HFFc6 (cell line): ENCODE measurements at regions not wholly inside any gene's neighbourhood (a gene's known extent, or its start where the extent isn't known, plus 50 kb on each side); places are given as distances from the start of the nearest gene placed in this dataset.

Source experiments
- DNase-seq: peaks from one replicate; pipeline ENCODE4 v3.0.0-alpha.2; 2018
- H3K27ac Mint-ChIP-seq: 2 replicates; pipeline ENCODE4 v1.8.0; 2020; ENCODE audit warnings: mild to moderate bottlenecking, mixed read lengths
- H3K27me3 Mint-ChIP-seq: 2 replicates; pipeline ENCODE4 v1.8.0; 2021; ENCODE audit warnings: mild to moderate bottlenecking, moderate library complexity, mixed read lengths; ENCODE audit not compliant: insufficient read depth
- H3K36me3 Mint-ChIP-seq: 2 replicates; pipeline ENCODE4 v1.8.0; 2021; ENCODE audit warnings: low read depth, mixed read lengths
- H3K4me1 Mint-ChIP-seq: 2 replicates; pipeline ENCODE4 v1.8.0; 2020; ENCODE audit warnings: low read depth, mixed read lengths
- H3K4me3 Mint-ChIP-seq: 2 replicates; pipeline ENCODE4 v1.8.0; 2020; ENCODE audit warnings: mild to moderate bottlenecking, moderate library complexity, mixed read lengths
- H3K9me3 Mint-ChIP-seq: 2 replicates; pipeline ENCODE4 v1.8.0; 2020; ENCODE audit warnings: mild to moderate bottlenecking, mixed read lengths
- CTCF ChIP-seq: fragments of 200-600 bp; sonication (generic); IDR thresholded peaks from 2 replicates; pipeline ENCODE4 v1.5.0; 2021; ENCODE audit warnings: antibody characterized with exemption, mild to moderate bottlenecking

GRCh38 chr18:78041218-78041617 is 791.6 kb downstream of the GALR1 start:
- no peak for TF ChIP-seq CTCF
- no peak overlapping the region for H3K27ac Mint-ChIP-seq
- H3K9me3 Mint-ChIP-seq: peaks cover 63% of the 10 kb centered on the region
- H3K27me3 Mint-ChIP-seq: no peaks in the 10 kb centered on the region
- H3K4me3 Mint-ChIP-seq: no peak overlapping the region
- H3K4me1 Mint-ChIP-seq: no peaks in the 10 kb centered on the region
- DNase-seq: no peak
- H3K36me3 Mint-ChIP-seq: peaks cover 5% of the 10 kb centered on the region; the same call in 1 of the 2 replicates

DNA sequence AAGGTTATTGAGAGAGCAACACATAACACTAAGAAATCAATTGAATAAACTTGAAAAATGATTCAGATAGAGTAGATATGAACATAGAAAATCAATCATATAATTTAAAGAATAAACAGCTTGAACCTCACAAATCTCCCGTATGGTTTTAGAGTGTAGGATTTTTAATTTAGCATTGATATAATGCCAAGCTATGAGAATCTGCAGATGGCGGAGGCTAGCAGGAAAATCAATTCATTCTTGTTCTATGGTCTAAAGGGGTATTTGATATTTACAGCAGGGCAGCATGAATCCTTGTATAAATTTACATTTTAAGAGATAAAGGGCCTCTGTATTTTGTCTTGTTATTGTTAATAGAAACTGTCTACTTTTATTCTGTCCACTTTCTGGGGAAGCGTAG is 797.0 kb downstream of the GALR1 start:
- no peak for TF ChIP-seq CTCF
- Mint-ChIP-seq H3K4me3 (no peak overlapping the region), H3K27ac (no peak overlapping the region), H3K9me3 (peaks cover 46% of the 10 kb centered on the region), H3K27me3 (no peaks in the 10 kb centered on the region; the same call in 1 of the 2 replicates), H3K4me1 (no peaks in the 10 kb centered on the region), H3K36me3 (peaks cover 5% of the 10 kb centered on the region; the same call in 1 of the 2 replicates)
- no peak for DNase-seq

- no peak for DNase-seq
- no peak overlapping the region for H3K4me3 Mint-ChIP-seq
- no peaks in the 10 kb centered on the region; the same call in 1 of the 2 replicates for H3K27me3 Mint-ChIP-seq
Observed at GRCh38 chr18:78049281-78049680, 799.6 kb downstream of the GALR1 start.

DNA sequence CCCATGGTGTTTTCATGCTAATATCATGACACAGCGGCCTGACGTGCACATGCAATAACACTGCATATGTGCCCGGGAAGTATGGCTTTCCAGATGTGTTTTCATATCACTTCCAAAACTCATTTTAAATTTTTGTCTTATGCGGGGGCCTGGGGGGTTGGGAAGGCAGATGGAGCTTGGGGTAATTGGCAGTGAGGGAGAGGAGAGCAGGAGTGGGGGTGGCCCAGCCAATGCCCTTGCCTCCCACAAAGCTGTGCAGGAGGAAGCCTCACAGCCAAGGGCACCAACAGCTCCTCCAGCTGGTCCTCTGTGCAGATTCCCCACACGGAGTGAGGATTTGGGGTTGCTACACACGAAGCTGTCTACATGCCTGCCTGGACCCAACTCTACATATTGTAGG is 805.2 kb downstream of the GALR1 start:
- Mint-ChIP-seq H3K4me1 (no peaks in the 10 kb centered on the region), H3K36me3 (no peaks in the 10 kb centered on the region), H3K4me3 (no peak overlapping the region), H3K27me3 (no peaks in the 10 kb centered on the region; the same call in 1 of the 2 replicates), H3K27ac (no peak overlapping the region), H3K9me3 (peaks cover 47% of the 10 kb centered on the region)
- TF ChIP-seq CTCF: no peak
- DNase-seq: no peak

More at GRCh38 chr18:78049281-78049680, 799.6 kb downstream of the GALR1 start:
- Mint-ChIP-seq H3K36me3 (no peaks in the 10 kb centered on the region), H3K4me1 (no peaks in the 10 kb centered on the region), H3K9me3 (peaks cover 41% of the 10 kb centered on the region), H3K27ac (no peak overlapping the region)
- TF ChIP-seq CTCF: no peak

GRCh38 chr18:78056011-78056410 is 806.4 kb downstream of the GALR1 start:
- TF ChIP-seq CTCF: no peak
- no peaks in the 10 kb centered on the region; the same call in 1 of the 2 replicates for H3K27me3 Mint-ChIP-seq
- H3K9me3 Mint-ChIP-seq: peaks cover 48% of the 10 kb centered on the region
- no peaks in the 10 kb centered on the region for H3K4me1 Mint-ChIP-seq
- no peak overlapping the region for H3K4me3 Mint-ChIP-seq
- H3K27ac Mint-ChIP-seq: no peak overlapping the region
- H3K36me3 Mint-ChIP-seq: no peaks in the 10 kb centered on the region
- no peak for DNase-seq
